ENCODE measurements at regions not wholly inside any gene's neighbourhood (a gene's known extent, or its start where the extent isn't known, plus 50 kb on each side); places are given as distances from the start of the nearest gene placed in this dataset.

DNA sequence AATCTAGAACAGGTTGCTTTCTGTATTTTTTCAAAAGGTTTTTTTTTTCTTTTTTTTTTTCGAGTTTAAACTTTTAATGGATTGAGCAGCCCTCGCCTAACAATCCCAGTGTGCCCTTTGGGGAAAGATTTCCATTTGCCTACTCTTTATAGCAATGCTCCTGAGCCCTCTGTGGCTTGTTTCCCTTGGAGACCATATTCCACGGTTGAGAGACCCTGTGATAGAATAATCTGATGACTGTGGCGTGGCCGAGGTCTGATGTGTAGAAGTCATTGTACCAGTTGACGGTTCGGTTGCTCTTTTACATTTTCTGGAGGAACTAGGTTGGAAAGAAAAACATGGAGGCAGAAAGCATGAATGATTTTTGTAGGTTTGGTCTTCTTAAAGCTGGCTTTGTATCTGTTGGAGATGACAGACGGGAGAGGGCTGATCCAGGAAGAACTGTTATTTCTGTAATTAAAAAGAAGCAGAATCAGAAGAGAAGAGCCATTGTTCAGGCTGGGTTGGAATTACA lies 305.7 kb upstream of the NRIP1 start:
- peaks cover 3 to 4% of the 10 kb centered on the region in 2 donors for H3K9me3 Mint-ChIP-seq
- H3K4me1 Mint-ChIP-seq: no peaks in the 10 kb centered on the region
- H3K27me3 Mint-ChIP-seq (ENCODE audit: low read depth in 2 of 2): peaks cover 0 to 4% of the 10 kb centered on the region in 2 donors
- H3K36me3 ChIP-seq (ENCODE audit: control insufficient read depth, insufficient read depth, low read length): no peaks in the 10 kb centered on the region
- TF ChIP-seq CTCF (IDR thresholded peaks at IDR 0.05): no peak
- no peak overlapping the region for H3K4me3 Mint-ChIP-seq
- DNase-seq: no peak
- no peaks in the 10 kb centered on the region for H3K4me1 ChIP-seq (ENCODE audit: control insufficient read depth, insufficient read depth, low read length)
- H3K4me3 ChIP-seq (ENCODE audit: low read length): no peak overlapping the region
- ATAC-seq: no peak
- intact Hi-C loops (cut with micrococcal nuclease): no loop called here
- no peaks in the 10 kb centered on the region for H3K9me3 ChIP-seq (ENCODE audit: control insufficient read depth, insufficient read depth, low read length)
- no peaks in the 10 kb centered on the region for H3K27me3 ChIP-seq (ENCODE audit: control insufficient read depth, insufficient read depth, low read length)
- H3K36me3 Mint-ChIP-seq: no peaks in the 10 kb centered on the region
- no peak overlapping the region for H3K27ac Mint-ChIP-seq
- no peak overlapping the region for H3K27ac ChIP-seq (ENCODE audit: low read length)
- WGBS (ENCODE audit: insufficient coverage): 79% methylated on average over 7 of the region's 8 CpGs

- Mint-ChIP-seq H3K27ac (no peak overlapping the region), H3K9me3 (no peaks in the 10 kb centered on the region), H3K27me3 (ENCODE audit: low read depth in 2 of 2) (no peaks in the 10 kb centered on the region), H3K36me3 (no peaks in the 10 kb centered on the region), H3K4me1 (no peaks in the 10 kb centered on the region), H3K4me3 (no peak overlapping the region)
- H3K4me3 ChIP-seq (ENCODE audit: low read length): no peak overlapping the region
- intact Hi-C loops (cut with micrococcal nuclease): no loop called here
- H3K27me3 ChIP-seq (ENCODE audit: control insufficient read depth, insufficient read depth, low read length): no peaks in the 10 kb centered on the region
- H3K4me1 ChIP-seq (ENCODE audit: control insufficient read depth, insufficient read depth, low read length): no peaks in the 10 kb centered on the region
- H3K9me3 ChIP-seq (ENCODE audit: control insufficient read depth, insufficient read depth, low read length): no peaks in the 10 kb centered on the region
- no peaks in the 10 kb centered on the region for H3K36me3 ChIP-seq (ENCODE audit: control insufficient read depth, insufficient read depth, low read length)
- H3K27ac ChIP-seq (ENCODE audit: low read length): no peak overlapping the region
- no peak for ATAC-seq
- DNase-seq: no peak
- no peak for TF ChIP-seq CTCF (IDR thresholded peaks at IDR 0.05)
- WGBS (ENCODE audit: insufficient coverage): no CpG with 5 or more reads among the region's 1 CpG
Measured at GRCh38 chr21:15373941-15374340, 309.1 kb upstream of the NRIP1 start.

DNA sequence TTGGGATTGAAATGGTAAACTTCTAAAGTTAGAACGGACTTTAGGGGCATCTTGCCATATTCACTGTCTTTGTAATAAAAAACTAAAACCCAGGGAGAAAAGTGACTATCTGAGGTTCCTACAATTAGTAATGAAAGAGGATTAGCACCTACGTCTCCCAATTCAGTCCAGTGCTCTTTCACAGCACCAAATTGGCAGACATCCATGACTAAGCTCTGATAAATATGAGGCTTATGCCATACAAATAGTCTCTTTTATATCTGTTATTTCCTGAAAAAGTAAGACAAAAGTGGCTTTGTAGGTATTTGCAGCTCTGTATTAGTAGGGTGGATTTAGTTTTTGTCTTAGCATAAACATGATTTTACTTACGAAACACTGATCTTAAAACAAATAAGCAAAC lies 315.0 kb upstream of the NRIP1 start:
- Histone ChIP-seq H3K9me3 (ENCODE audit: control insufficient read depth, insufficient read depth, low read length) (no peaks in the 10 kb centered on the region), H3K4me1 (ENCODE audit: control insufficient read depth, insufficient read depth, low read length) (no peaks in the 10 kb centered on the region), H3K4me3 (ENCODE audit: low read length) (no peak overlapping the region), H3K27ac (ENCODE audit: low read length) (no peak overlapping the region), H3K36me3 (ENCODE audit: control insufficient read depth, insufficient read depth, low read length) (no peaks in the 10 kb centered on the region), H3K27me3 (ENCODE audit: control insufficient read depth, insufficient read depth, low read length) (no peaks in the 10 kb centered on the region)
- ATAC-seq: no peak
- Mint-ChIP-seq H3K27ac (no peak overlapping the region), H3K4me1 (no peaks in the 10 kb centered on the region), H3K36me3 (no peaks in the 10 kb centered on the region), H3K4me3 (no peak overlapping the region), H3K9me3 (no peaks in the 10 kb centered on the region), H3K27me3 (ENCODE audit: low read depth in 2 of 2) (peaks cover 0 to 2% of the 10 kb centered on the region in 2 donors)
- DNase-seq: no peak
- intact Hi-C loops (cut with micrococcal nuclease): no loop called here
- no CpG with 5 or more reads among the region's 3 CpGs for WGBS (ENCODE audit: insufficient coverage)
- TF ChIP-seq CTCF (IDR thresholded peaks at IDR 0.05): no peak

DNA sequence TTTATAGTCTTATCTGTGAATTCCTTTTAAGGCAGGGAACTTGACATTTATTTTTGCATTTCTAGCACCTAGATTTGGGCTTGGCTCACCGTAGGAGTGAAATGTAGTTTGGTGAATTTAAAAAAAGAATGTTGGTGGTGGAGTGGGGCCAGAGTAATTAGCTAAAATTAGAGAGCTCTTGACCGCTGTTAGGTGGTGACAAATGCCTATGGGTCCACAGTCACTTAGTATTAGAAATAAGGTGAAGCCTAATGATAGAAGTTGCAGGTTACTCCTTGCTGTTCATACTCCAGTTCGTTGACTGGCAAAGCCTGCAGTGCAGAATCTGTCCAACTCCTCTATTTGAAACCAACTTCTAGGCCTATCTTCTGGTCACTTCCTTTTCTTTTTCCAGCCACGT lies 318.8 kb upstream of the NRIP1 start:
- no peak overlapping the region for H3K4me3 ChIP-seq (ENCODE audit: low read length)
- no peak overlapping the region for H3K27ac ChIP-seq (ENCODE audit: low read length)
- no peaks in the 10 kb centered on the region for H3K27me3 ChIP-seq (ENCODE audit: control insufficient read depth, insufficient read depth, low read length)
- Mint-ChIP-seq H3K9me3 (no peaks in the 10 kb centered on the region), H3K27ac (no peak overlapping the region), H3K4me3 (no peak overlapping the region), H3K4me1 (no peaks in the 10 kb centered on the region), H3K36me3 (no peaks in the 10 kb centered on the region), H3K27me3 (ENCODE audit: low read depth in 2 of 2) (peaks cover 0 to 8% of the 10 kb centered on the region in 2 donors)
- H3K4me1 ChIP-seq (ENCODE audit: control insufficient read depth, insufficient read depth, low read length): no peaks in the 10 kb centered on the region
- 75% methylated on average over 4 of the region's 4 CpGs for WGBS (ENCODE audit: insufficient coverage)
- H3K9me3 ChIP-seq (ENCODE audit: control insufficient read depth, insufficient read depth, low read length): no peaks in the 10 kb centered on the region
- no peak for DNase-seq
- TF ChIP-seq CTCF (IDR thresholded peaks at IDR 0.05): no peak
- intact Hi-C loops (cut with micrococcal nuclease): no loop called here
- H3K36me3 ChIP-seq (ENCODE audit: control insufficient read depth, insufficient read depth, low read length): no peaks in the 10 kb centered on the region
- ATAC-seq: no peak
